Colonic mucosa (tissue), 4 donors: ENCODE measurements at regions not wholly inside any gene's neighbourhood (a gene's known extent, or its start where the extent isn't known, plus 50 kb on each side); places are given as distances from the start of the nearest gene placed in this dataset.

Experiments used
- DNase-seq: peaks from one replicate; pipeline ENCODE4 v3.0.0-alpha.2; 2020
- H3K27ac ChIP-seq: fragments of 200-600 bp; one replicate; pipeline ENCODE4 v1.8.0; 2021
- H3K27me3 ChIP-seq: fragments of 200-600 bp; one replicate; pipeline ENCODE4 v1.8.0; 2021
- H3K36me3 ChIP-seq: fragments of 200-600 bp; one replicate; pipeline ENCODE4 v1.8.0; 2021
- H3K4me1 ChIP-seq: fragments of 200-600 bp; one replicate; pipeline ENCODE4 v1.8.0; 2021; ENCODE audit warnings: mild to moderate bottlenecking
- H3K4me3 ChIP-seq: fragments of 200-600 bp; one replicate; pipeline ENCODE4 v1.8.0; 2021
- H3K9ac ChIP-seq, 2 donors: one replicate each; pipeline ENCODE4 v1.7.0; 2013; ENCODE audit warnings: control low read depth in 2 of 2, low read depth in 2 of 2, low read length in 2 of 2
- H3K9me3 ChIP-seq: fragments of 200-600 bp; one replicate; pipeline ENCODE4 v1.8.0; 2021
- CTCF ChIP-seq: fragments of 200-600 bp; IDR thresholded peaks from one replicate; pipeline ENCODE4 v1.8.0; 2022; ENCODE audit warnings: antibody characterized with exemption, mild to moderate bottlenecking
- intact Hi-C: fragments of 100-400 bp; cut with DNase I; formaldehyde crosslinking; loops from one replicate; pipeline ENCODE4 v1.14.1; 2022
- donor health status: healthy.
- donor health status: DM: no; HTN: no; CAD: no.
- donor health status: DM: no; HTN: no; CAD: no.

- Histone ChIP-seq H3K4me1 (no peaks in the 10 kb centered on the region), H3K9me3 (no peaks in the 10 kb centered on the region), H3K4me3 (no peak overlapping the region), H3K27me3 (no peaks in the 10 kb centered on the region), H3K9ac (no peak overlapping the region), H3K36me3 (no peaks in the 10 kb centered on the region), H3K27ac (no peak overlapping the region)
- intact Hi-C loops = no loop called here
- no peak for TF ChIP-seq CTCF
- no peak for DNase-seq
Observed at GRCh38 chr2:216920143-216920876, 60.4 kb upstream of the TNP1 start.

GRCh38 chr2:216918088-216918680 is 58.3 kb upstream of the TNP1 start:
- no peak for DNase-seq
- Histone ChIP-seq H3K9ac (no peak overlapping the region), H3K36me3 (no peaks in the 10 kb centered on the region), H3K27me3 (no peaks in the 10 kb centered on the region), H3K4me1 (no peaks in the 10 kb centered on the region), H3K27ac (no peak overlapping the region), H3K4me3 (no peak overlapping the region), H3K9me3 (no peaks in the 10 kb centered on the region)
- intact Hi-C loops = no loop called here
- TF ChIP-seq CTCF = no peak

- no peak overlapping the region for H3K9ac ChIP-seq
- intact Hi-C loops = no loop called here
- no peak for TF ChIP-seq CTCF
- no peaks in the 10 kb centered on the region for H3K4me1 ChIP-seq
- H3K4me3 ChIP-seq = no peak overlapping the region
- H3K27me3 ChIP-seq = no peaks in the 10 kb centered on the region
- H3K27ac ChIP-seq = no peak overlapping the region
- H3K9me3 ChIP-seq = no peaks in the 10 kb centered on the region
- DNase-seq = no peak
- no peaks in the 10 kb centered on the region for H3K36me3 ChIP-seq
Observed at GRCh38 chr2:216916956-216917650, 57.2 kb upstream of the TNP1 start.

- Histone ChIP-seq H3K4me3 (no peak overlapping the region), H3K4me1 (no peaks in the 10 kb centered on the region), H3K27me3 (no peaks in the 10 kb centered on the region), H3K9ac (no peak overlapping the region), H3K36me3 (no peaks in the 10 kb centered on the region), H3K9me3 (no peaks in the 10 kb centered on the region), H3K27ac (no peak overlapping the region)
- no peak for DNase-seq
- intact Hi-C loops = no loop called here
- TF ChIP-seq CTCF = no peak
Observed at GRCh38 chr2:216915557-216916150, 55.8 kb upstream of the TNP1 start.

GRCh38 chr2:216914491-216914890 is 54.6 kb upstream of the TNP1 start:
- TF ChIP-seq CTCF = no peak
- no peak for DNase-seq
- H3K4me3 ChIP-seq = no peak overlapping the region
- H3K27me3 ChIP-seq = no peaks in the 10 kb centered on the region
- no peaks in the 10 kb centered on the region for H3K4me1 ChIP-seq
- no peaks in the 10 kb centered on the region for H3K36me3 ChIP-seq
- intact Hi-C loops = no loop called here
- no peaks in the 10 kb centered on the region for H3K9me3 ChIP-seq
- no peak overlapping the region for H3K9ac ChIP-seq
- H3K27ac ChIP-seq = no peak overlapping the region
